Stomach smooth muscle (tissue), 2 donors: ENCODE measurements at regions not wholly inside any gene's neighbourhood (a gene's known extent, or its start where the extent isn't known, plus 50 kb on each side); places are given as distances from the start of the nearest gene placed in this dataset.
"Not testable (repeated sequence)": the region's sequence is repeated elsewhere in the genome, so short reads cannot be mapped to it uniquely, and the experiment has no call there.

Source experiments
- H3K27ac ChIP-seq: one replicate; pipeline ENCODE4 v1.7.0; 2013; ENCODE audit warnings: mild to moderate bottlenecking, low read length, inconsistent platforms
- H3K27me3 ChIP-seq, 2 donors: one replicate each; pipeline ENCODE4 v1.7.0; 2013; ENCODE audit warnings: low read length in 2 of 2; ENCODE audit not compliant: insufficient read depth in 2 of 2, control insufficient read depth in 1 of 2
- H3K36me3 ChIP-seq, 2 donors: one replicate each; pipeline ENCODE4 v1.7.0; 2013; ENCODE audit warnings: low read length in 2 of 2; ENCODE audit not compliant: control insufficient read depth in 2 of 2, insufficient read depth in 2 of 2
- H3K4me1 ChIP-seq: one replicate; pipeline ENCODE4 v1.7.0; 2013; ENCODE audit warnings: low read length; ENCODE audit not compliant: control insufficient read depth, insufficient read depth
- H3K4me3 ChIP-seq, 2 donors: one replicate each; pipeline ENCODE4 v1.7.0; 2013; ENCODE audit warnings: low read length in 2 of 2
- H3K9ac ChIP-seq, 2 donors: one replicate each; pipeline ENCODE4 v1.7.0; 2013; ENCODE audit warnings: low read length in 2 of 2, mild to moderate bottlenecking in 1 of 2
- H3K9me3 ChIP-seq, 2 donors: one replicate each; pipeline ENCODE4 v1.7.0; 2013; ENCODE audit warnings: low read length in 2 of 2; ENCODE audit not compliant: control insufficient read depth in 2 of 2
- donor health status: healthy.
- donor health status: Pancreatic carcinoma.

DNA sequence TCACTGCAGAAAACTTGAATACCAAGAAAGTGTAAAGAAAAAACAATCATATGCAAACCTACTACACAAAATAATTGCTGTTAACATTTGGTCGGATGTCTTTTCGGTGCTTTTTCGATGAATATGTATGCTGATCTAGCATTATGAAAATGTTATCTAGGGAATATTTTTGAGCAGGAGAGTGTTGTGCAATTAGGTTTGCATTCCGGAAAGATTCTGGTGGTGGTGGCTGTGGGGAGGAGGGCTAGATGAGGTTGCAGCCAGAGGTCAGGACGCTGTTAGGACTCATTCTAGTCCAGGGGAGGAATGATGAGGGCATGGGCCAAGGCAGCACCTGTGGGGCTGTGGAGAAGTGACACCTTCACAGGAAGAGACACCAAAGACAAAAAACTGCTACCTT lies 258.0 kb upstream of the ASIC2 start:
- Histone ChIP-seq H3K4me3 (no peak overlapping the region), H3K4me1 (no peaks in the 10 kb centered on the region), H3K9ac (no peak overlapping the region), H3K27me3 (peaks cover 3 to 11% of the 10 kb centered on the region in 2 donors), H3K36me3 (no peaks in the 10 kb centered on the region), H3K27ac (no peak overlapping the region), H3K9me3 (no peaks in the 10 kb centered on the region)

DNA sequence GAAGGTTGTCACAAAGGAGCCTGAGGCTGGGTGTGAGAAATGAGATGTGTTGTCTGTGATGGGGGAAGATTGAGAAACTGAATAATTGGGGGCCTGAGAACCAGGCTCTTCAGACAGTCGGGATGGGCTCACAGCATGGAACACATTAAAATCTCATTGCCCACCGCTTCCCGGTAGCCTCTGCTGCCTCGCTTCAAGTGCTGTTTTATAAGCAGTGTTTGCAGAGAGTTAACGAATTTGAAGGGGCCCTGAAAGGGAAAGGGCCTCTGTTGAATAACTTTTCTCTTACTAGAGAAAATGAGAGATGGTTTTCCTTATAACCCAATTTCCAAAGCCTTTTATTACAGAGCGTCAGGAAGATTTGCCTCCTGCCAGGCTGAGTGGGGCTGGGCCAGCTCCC lies 258.8 kb upstream of the ASIC2 start:
- peaks cover 3 to 11% of the 10 kb centered on the region in 2 donors for H3K27me3 ChIP-seq
- no peak overlapping the region for H3K9ac ChIP-seq
- H3K4me1 ChIP-seq = no peaks in the 10 kb centered on the region
- no peak overlapping the region for H3K4me3 ChIP-seq
- H3K9me3 ChIP-seq = no peaks in the 10 kb centered on the region
- H3K36me3 ChIP-seq = no peaks in the 10 kb centered on the region
- H3K27ac ChIP-seq = no peak overlapping the region

GRCh38 chr17:33560165-33560564 lies 267.1 kb upstream of the ASIC2 start:
- H3K27me3 ChIP-seq = peaks cover 0 to 6% of the 10 kb centered on the region in 2 donors
- no peaks in the 10 kb centered on the region for H3K36me3 ChIP-seq
- peaks cover 0 to 3% of the 10 kb centered on the region in 2 donors for H3K9me3 ChIP-seq
- no peak overlapping the region for H3K9ac ChIP-seq
- H3K27ac ChIP-seq = no peak overlapping the region
- H3K4me1 ChIP-seq = no peaks in the 10 kb centered on the region
- no peak overlapping the region for H3K4me3 ChIP-seq

DNA sequence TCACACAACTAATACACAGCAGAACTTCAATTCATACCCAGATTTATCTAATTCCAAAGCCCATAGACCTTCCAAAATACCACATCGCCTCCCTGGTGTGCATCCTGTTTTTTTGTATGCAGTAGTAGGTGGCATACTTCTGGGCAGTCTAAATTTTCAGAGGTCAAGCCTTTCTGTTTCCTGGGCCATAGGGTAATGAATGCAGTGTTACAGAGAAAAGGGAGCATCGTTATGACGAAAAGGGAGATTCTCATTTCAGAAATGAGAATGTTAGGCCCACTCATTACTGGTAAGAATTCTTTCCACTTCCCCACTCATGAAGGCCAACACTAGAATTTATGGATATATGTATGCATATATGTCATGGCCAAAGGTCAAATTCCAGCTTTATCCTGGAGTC lies 267.8 kb upstream of the ASIC2 start:
- H3K4me3 ChIP-seq = no peak overlapping the region
- no peak overlapping the region for H3K27ac ChIP-seq
- no peaks in the 10 kb centered on the region for H3K36me3 ChIP-seq
- H3K27me3 ChIP-seq = peaks cover 0 to 6% of the 10 kb centered on the region in 2 donors
- H3K9ac ChIP-seq = no peak overlapping the region
- H3K9me3 ChIP-seq = peaks cover 0 to 3% of the 10 kb centered on the region in 2 donors
- H3K4me1 ChIP-seq = no peaks in the 10 kb centered on the region

- Histone ChIP-seq H3K9me3 (peaks cover 0 to 3% of the 10 kb centered on the region in 2 donors), H3K4me3 (no peak overlapping the region), H3K27ac (no peak overlapping the region), H3K36me3 (no peaks in the 10 kb centered on the region), H3K4me1 (no peaks in the 10 kb centered on the region), H3K9ac (no peak overlapping the region), H3K27me3 (peaks cover 0 to 6% of the 10 kb centered on the region in 2 donors)
Measured at GRCh38 chr17:33561569-33562334, 268.7 kb upstream of the ASIC2 start.

- Histone ChIP-seq H3K9me3 (peaks cover 0 to 3% of the 10 kb centered on the region in 2 donors), H3K27ac (no peak overlapping the region), H3K4me3 (no peak overlapping the region), H3K36me3 (no peaks in the 10 kb centered on the region), H3K9ac (no peak overlapping the region), H3K4me1 (no peaks in the 10 kb centered on the region), H3K27me3 (peaks cover 0 to 6% of the 10 kb centered on the region in 2 donors)
Measured at GRCh38 chr17:33562792-33563191, 269.7 kb upstream of the ASIC2 start.

DNA sequence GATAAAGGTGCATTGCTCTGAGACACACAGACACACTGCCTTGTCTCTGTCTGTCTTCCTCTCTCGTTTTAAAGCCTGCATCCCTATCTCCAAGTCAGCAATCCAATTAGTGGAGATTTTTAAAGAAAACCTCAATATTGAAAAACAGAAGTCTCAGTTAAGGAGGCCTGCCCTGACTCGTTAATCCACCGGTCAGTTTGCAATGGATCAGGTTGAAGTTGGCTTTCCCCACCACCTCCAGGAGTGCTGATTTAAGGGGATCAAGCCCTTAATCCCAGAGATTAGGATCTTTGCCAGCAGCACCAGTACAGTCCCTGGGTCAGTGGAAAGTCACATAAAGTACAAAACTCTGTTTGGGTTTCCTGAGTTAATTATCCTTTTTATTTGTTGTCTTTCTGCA lies 271.1 kb upstream of the ASIC2 start:
- H3K27me3 ChIP-seq = peaks cover 0 to 6% of the 10 kb centered on the region in 2 donors

DNA sequence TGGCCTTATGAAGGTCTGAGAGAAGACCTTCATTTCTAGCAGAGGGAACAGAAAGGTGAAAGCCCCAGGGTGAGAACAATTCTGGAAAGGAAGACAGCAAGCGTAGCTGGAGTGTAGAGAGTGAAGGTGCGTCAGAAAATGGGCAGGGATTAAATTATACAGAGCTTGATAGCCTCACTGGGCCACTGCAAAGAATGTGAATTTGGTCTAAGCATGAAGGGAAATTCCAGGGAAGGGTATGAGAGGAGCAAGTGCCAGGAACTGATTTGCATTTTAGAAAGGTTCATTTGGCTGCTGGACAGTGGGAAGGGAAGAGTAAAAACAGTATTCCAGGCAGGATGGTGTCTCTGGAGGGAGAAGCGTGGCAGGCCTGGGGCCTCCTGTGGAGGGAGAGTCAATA lies 274.1 kb upstream of the ASIC2 start:
- Histone ChIP-seq H3K36me3 (no peaks in the 10 kb centered on the region), H3K4me3 (no peak overlapping the region), H3K9ac (no peak overlapping the region), H3K27ac (no peak overlapping the region), H3K4me1 (no peaks in the 10 kb centered on the region), H3K27me3 (peaks cover 0 to 6% of the 10 kb centered on the region in 2 donors), H3K9me3 (no peaks in the 10 kb centered on the region)

More for the DNA sequence above, 271.1 kb upstream of the ASIC2 start:
- Histone ChIP-seq H3K36me3 (no peaks in the 10 kb centered on the region), H3K9ac (no peak overlapping the region), H3K4me1 (no peaks in the 10 kb centered on the region), H3K27ac (no peak overlapping the region), H3K4me3 (no peak overlapping the region), H3K9me3 (peaks cover 0 to under 1% of the 10 kb centered on the region in 2 donors)

- H3K4me3 ChIP-seq = no peak overlapping the region
- no peak overlapping the region for H3K27ac ChIP-seq
- no peaks in the 10 kb centered on the region for H3K9me3 ChIP-seq
- no peak overlapping the region for H3K9ac ChIP-seq
- H3K4me1 ChIP-seq = no peaks in the 10 kb centered on the region
- no peaks in the 10 kb centered on the region for H3K27me3 ChIP-seq
- H3K36me3 ChIP-seq = no peaks in the 10 kb centered on the region
Measured at GRCh38 chr17:33572615-33573014, 279.5 kb upstream of the ASIC2 start.

DNA sequence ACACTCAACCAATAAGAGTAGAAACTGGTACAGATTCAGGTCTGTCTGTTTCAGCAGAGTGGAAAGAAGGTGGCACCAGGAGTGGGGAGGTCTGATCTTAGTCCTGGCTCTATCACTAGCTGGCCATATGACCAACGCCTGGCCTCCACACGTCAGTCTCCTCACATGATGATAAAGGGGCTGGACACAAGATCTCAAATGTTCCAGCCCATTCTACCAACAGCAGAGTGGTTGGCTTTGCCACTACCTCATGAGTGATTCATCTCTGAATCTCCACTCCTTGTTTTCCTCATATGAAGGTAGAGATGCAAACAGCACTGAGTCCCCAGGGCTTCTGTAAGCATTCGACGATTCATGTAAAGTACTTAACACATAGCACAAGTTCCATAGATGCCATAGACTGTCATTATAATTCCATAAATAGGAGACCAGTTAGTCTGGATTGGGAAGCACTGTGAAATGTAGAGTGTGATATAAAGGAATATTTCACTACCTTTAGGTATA lies 281.9 kb upstream of the ASIC2 start:
- H3K4me1 ChIP-seq = no peaks in the 10 kb centered on the region
- no peaks in the 10 kb centered on the region for H3K9me3 ChIP-seq
- H3K4me3 ChIP-seq = no peak overlapping the region
- H3K9ac ChIP-seq = no peak overlapping the region
- peaks cover 0 to 4% of the 10 kb centered on the region in 2 donors for H3K27me3 ChIP-seq
- no peak overlapping the region for H3K27ac ChIP-seq
- no peaks in the 10 kb centered on the region for H3K36me3 ChIP-seq

GRCh38 chr17:33579740-33580139 lies 286.6 kb upstream of the ASIC2 start:
- not testable (repeated sequence) for H3K9me3 ChIP-seq, H3K4me3 ChIP-seq, H3K9ac ChIP-seq

More at GRCh38 chr17:33579740-33580139, 286.6 kb upstream of the ASIC2 start:
- not testable (repeated sequence) for H3K27me3 ChIP-seq, H3K4me1 ChIP-seq, H3K36me3 ChIP-seq, H3K27ac ChIP-seq
